Epithelial cell of esophagus (primary cell): ENCODE measurements at regions not wholly inside any gene's neighbourhood (a gene's known extent, or its start where the extent isn't known, plus 50 kb on each side); places are given as distances from the start of the nearest gene placed in this dataset.

ENCODE experiments used
- DNase-seq: peaks from one replicate; pipeline ENCODE4 v3.0.0; 2010; ENCODE audit warnings: low read depth
- H3K4me3 ChIP-seq: 2 replicates; pipeline ENCODE4 v1.5.1; 2011; ENCODE audit warnings: mild to moderate bottlenecking, low read length, control low read depth
- CTCF ChIP-seq: IDR thresholded peaks from 2 replicates; pipeline ENCODE4 v1.5.1; 2011; ENCODE audit warnings: low read depth, mild to moderate bottlenecking, low read length, control low read depth, inconsistent platforms; ENCODE audit not compliant: insufficient read depth; ENCODE audit errors: missing control alignments

- no peak for DNase-seq
- TF ChIP-seq CTCF, result no peak
These were observed 102.6 kb upstream of the PRR20G start for GRCh38 chr3:127390365-127391025.

GRCh38 chr3:127389913-127390312 lies 102.1 kb upstream of the PRR20G start:
- no peak overlapping the region for H3K4me3 ChIP-seq
- TF ChIP-seq CTCF, result no peak
- no peak for DNase-seq

More at GRCh38 chr3:127390365-127391025, 102.6 kb upstream of the PRR20G start:
- H3K4me3 ChIP-seq, result no peak overlapping the region

DNA sequence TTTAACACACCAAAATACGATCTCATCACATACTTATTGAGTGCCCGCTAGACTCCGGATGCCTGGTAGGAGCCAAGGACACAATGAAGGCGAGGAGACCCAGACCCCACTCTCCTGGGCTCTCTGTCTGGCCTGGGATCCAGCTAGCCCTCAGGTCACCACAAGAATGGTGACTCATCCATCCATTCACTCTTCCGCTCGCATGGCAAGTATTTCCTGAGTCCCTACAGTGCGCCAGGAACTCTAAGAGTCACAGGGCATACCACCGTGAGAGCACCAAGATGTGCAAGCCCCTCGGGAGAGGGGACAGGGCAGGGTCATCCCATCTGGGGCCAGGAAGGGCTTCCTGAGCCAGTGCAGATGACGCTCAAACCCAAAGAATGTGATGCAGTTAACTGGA lies 101.6 kb upstream of the PRR20G start:
- DNase-seq, result peak; percentile 8
- no peak for TF ChIP-seq CTCF
- H3K4me3 ChIP-seq, result no peak overlapping the region

- no peak for DNase-seq
- no peak for TF ChIP-seq CTCF
- H3K4me3 ChIP-seq, result no peak overlapping the region
These were observed 100.6 kb upstream of the PRR20G start for GRCh38 chr3:127388427-127388826.

GRCh38 chr3:127387556-127388153 lies 99.8 kb upstream of the PRR20G start:
- no peak overlapping the region for H3K4me3 ChIP-seq
- no peak for TF ChIP-seq CTCF
- no peak for DNase-seq

DNA sequence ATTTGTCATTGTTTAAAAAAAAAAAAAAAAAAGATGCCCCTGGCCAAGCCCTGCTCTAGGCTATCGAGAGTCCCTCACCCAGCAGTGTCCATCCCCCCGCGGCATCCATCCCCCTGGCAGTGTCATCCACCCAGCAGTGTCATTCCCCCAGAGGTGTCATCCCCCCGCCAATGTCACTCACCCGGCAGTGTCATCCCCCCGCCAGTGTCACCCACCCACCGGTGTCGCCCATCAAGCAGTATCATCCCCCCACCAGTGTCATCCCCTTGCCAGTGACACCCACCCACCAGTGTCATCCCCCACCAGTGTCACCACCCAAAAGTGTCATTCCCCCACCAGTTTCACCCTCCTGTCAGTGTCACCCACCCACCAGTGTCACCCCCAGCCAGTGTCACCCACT lies 99.3 kb upstream of the PRR20G start:
- H3K4me3 ChIP-seq, result no peak overlapping the region
- TF ChIP-seq CTCF, result no peak
- DNase-seq, result no peak

- no peak for DNase-seq
- no peak for TF ChIP-seq CTCF
- no peak overlapping the region for H3K4me3 ChIP-seq
These were observed 98.6 kb upstream of the PRR20G start for GRCh38 chr3:127386490-127386889.
